ENCODE measurements at regions not wholly inside any gene's neighbourhood (a gene's known extent, or its start where the extent isn't known, plus 50 kb on each side); places are given as distances from the start of the nearest gene placed in this dataset.

DNA sequence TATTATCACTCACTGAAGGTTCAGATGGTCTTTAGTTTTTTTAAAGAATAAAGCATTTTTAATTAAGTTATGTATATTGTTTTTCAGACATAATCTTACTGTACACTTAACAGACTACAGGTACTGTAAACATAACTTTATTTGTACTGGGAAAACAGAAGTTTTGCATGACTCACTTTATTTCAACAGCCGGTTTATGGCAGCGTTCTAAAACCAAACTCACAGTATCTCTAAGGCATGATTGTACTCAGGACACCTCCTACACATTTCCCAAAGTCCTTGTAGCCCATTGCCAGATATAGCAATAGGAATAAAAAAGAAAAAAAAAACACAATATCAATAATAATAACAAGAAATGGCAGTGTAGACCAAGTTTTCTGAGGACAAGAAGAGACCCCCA is 1341.4 kb downstream of the FSCB start:
- DNase-seq = no peak
- no peaks in the 10 kb centered on the region for H3K36me3 ChIP-seq (replicated peaks in 1 of 2; ENCODE audit: control insufficient read depth in 1 of 2, insufficient read depth in 2 of 2, low read length in 1 of 2)
- H3K4me1 ChIP-seq (ENCODE audit: control insufficient read depth in 1 of 2, insufficient read depth in 2 of 2, low read depth in 1 of 2, low read length in 1 of 2) = no peaks in the 10 kb centered on the region
- H2AFZ ChIP-seq (ENCODE audit: low read depth) = no peak overlapping the region
- H3K9me2 ChIP-seq = no peaks in the 10 kb centered on the region
- no peaks in the 10 kb centered on the region for H4K20me1 ChIP-seq (ENCODE audit: insufficient read depth)
- H3K4me3 ChIP-seq (ENCODE audit: low read depth in 2 of 2, low read length in 1 of 2) = no peak overlapping the region
- ChIA-PET POLR2A (no interaction called here), CTCF (no interaction called here)
- H3K4me2 ChIP-seq = no peak overlapping the region
- H3K27ac ChIP-seq (ENCODE audit: low read depth in 2 of 2, low read length in 1 of 2) = no peak overlapping the region
- no peak overlapping the region for H3K9ac ChIP-seq
- H3K79me2 ChIP-seq (ENCODE audit: insufficient read depth) = no peaks in the 10 kb centered on the region
- TF ChIP-seq, protein P1, sequence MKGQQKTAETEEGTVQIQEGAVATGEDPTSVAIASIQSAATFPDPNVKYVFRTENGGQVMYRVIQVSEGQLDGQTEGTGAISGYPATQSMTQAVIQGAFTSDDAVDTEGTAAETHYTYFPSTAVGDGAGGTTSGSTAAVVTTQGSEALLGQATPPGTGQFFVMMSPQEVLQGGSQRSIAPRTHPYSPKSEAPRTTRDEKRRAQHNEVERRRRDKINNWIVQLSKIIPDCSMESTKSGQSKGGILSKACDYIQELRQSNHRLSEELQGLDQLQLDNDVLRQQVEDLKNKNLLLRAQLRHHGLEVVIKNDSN (IDR thresholded peaks at IDR 0.05; ENCODE audit: borderline replicate concordance, low read depth) = no peak
- no peak for TF ChIP-seq FOXM1 (IDR thresholded peaks at IDR 0.05; ENCODE audit: low read depth)
- no peak for TF ChIP-seq NFIC (IDR thresholded peaks at IDR 0.05; ENCODE audit: borderline replicate concordance)
- TF ChIP-seq GATA2 (CRISPR knock-in tag; IDR thresholded peaks at IDR 0.05) = no peak
- no peak for TF ChIP-seq TAF1 (IDR thresholded peaks at IDR 0.05; ENCODE audit: borderline replicate concordance, low read depth, low read length)
- TF ChIP-seq, protein P2, sequence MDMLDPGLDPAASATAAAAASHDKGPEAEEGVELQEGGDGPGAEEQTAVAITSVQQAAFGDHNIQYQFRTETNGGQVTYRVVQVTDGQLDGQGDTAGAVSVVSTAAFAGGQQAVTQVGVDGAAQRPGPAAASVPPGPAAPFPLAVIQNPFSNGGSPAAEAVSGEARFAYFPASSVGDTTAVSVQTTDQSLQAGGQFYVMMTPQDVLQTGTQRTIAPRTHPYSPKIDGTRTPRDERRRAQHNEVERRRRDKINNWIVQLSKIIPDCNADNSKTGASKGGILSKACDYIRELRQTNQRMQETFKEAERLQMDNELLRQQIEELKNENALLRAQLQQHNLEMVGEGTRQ (IDR thresholded peaks at IDR 0.05; ENCODE audit: borderline replicate concordance, low read depth, low read length) = no peak
- TF ChIP-seq TEAD4 (IDR thresholded peaks at IDR 0.05; ENCODE audit: borderline replicate concordance, insufficient read depth) = no peak
- TF ChIP-seq MXI1 (IDR thresholded peaks at IDR 0.05; ENCODE audit: low read depth, low read length) = no peak
- no peak for TF ChIP-seq SMC3 (IDR thresholded peaks at IDR 0.05; ENCODE audit: low read depth, low read length)
- no peak for TF ChIP-seq GABPA (IDR thresholded peaks at IDR 0.05; ENCODE audit: low read depth)
- no peak for TF ChIP-seq MEF2A (IDR thresholded peaks at IDR 0.05; ENCODE audit: borderline replicate concordance, low read depth)
- H3K27me3 ChIP-seq (ENCODE audit: insufficient read depth) = no peaks in the 10 kb centered on the region
- H3K9me3 ChIP-seq = no peaks in the 10 kb centered on the region
- WGBS (ENCODE audit: low lambda C conversion rate) = 0% methylated on average over 2 of the region's 2 CpGs
- no peaks in the 10 kb centered on the region for H3F3A ChIP-seq (replicated peaks; ENCODE audit: insufficient read depth)

DNA sequence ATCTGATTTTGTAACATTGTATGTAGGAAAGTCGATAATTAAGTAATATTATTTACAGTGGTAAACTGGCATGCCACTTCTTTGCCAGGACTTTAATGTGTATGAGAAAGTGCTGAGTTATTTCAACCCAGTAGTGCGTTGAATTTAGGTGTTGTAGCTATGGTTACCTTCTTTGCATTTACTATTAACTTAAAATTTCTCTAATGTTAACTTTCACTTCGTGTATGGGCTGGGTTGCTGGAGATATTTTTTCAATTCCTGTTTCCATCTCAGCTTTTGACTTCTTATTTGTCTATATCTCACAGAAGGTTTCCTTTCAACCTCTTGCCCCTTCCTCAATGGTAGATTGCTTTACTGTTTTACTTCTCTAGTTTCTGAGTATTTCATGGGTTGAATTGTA is 1345.6 kb downstream of the FSCB start:
- H3K4me1 ChIP-seq (ENCODE audit: control insufficient read depth in 1 of 2, insufficient read depth in 2 of 2, low read depth in 1 of 2, low read length in 1 of 2) = no peaks in the 10 kb centered on the region
- no peaks in the 10 kb centered on the region for H3K79me2 ChIP-seq (ENCODE audit: insufficient read depth)
- H3K27me3 ChIP-seq (ENCODE audit: insufficient read depth) = no peaks in the 10 kb centered on the region
- no peaks in the 10 kb centered on the region for H3K36me3 ChIP-seq (replicated peaks in 1 of 2; ENCODE audit: control insufficient read depth in 1 of 2, insufficient read depth in 2 of 2, low read length in 1 of 2)
- no peaks in the 10 kb centered on the region for H3K9me2 ChIP-seq
- POLR2A ChIA-PET = no interaction called here
- no peaks in the 10 kb centered on the region for H4K20me1 ChIP-seq (ENCODE audit: insufficient read depth)
- H2AFZ ChIP-seq (ENCODE audit: low read depth) = no peak overlapping the region
- no peak overlapping the region for H3K4me3 ChIP-seq (ENCODE audit: low read depth in 2 of 2, low read length in 1 of 2)
- CTCF ChIA-PET = no interaction called here
- DNase-seq = no peak
- no peaks in the 10 kb centered on the region for H3F3A ChIP-seq (replicated peaks; ENCODE audit: insufficient read depth)
- no peak overlapping the region for H3K27ac ChIP-seq (ENCODE audit: low read depth in 2 of 2, low read length in 1 of 2)
- no peak overlapping the region for H3K9ac ChIP-seq
- H3K9me3 ChIP-seq = no peaks in the 10 kb centered on the region
- 0% methylated on average over 3 of the region's 3 CpGs for WGBS (ENCODE audit: low lambda C conversion rate)
- no peak overlapping the region for H3K4me2 ChIP-seq
- TF ChIP-seq CHD2 (IDR thresholded peaks at IDR 0.05; ENCODE audit: low read length, partially characterized antibody) = no peak
- TF ChIP-seq NRF1 (IDR thresholded peaks at IDR 0.05; ENCODE audit: low read depth, low read length) = no peak
- TF ChIP-seq SIN3A (IDR thresholded peaks at IDR 0.05; ENCODE audit: borderline replicate concordance, low read depth, low read length) = no peak
- TF ChIP-seq, protein P3, sequence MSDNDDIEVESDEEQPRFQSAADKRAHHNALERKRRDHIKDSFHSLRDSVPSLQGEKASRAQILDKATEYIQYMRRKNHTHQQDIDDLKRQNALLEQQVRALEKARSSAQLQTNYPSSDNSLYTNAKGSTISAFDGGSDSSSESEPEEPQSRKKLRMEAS (IDR thresholded peaks at IDR 0.05; ENCODE audit: low read depth) = no peak
- no peak for TF ChIP-seq FOXJ3 (CRISPR knock-in tag; IDR thresholded peaks at IDR 0.05)
- TF ChIP-seq GATA2 (CRISPR knock-in tag; IDR thresholded peaks at IDR 0.05) = no peak
- no peak for TF ChIP-seq SMC3 (IDR thresholded peaks at IDR 0.05; ENCODE audit: low read depth, low read length)
- no peak for TF ChIP-seq ELF1 (IDR thresholded peaks at IDR 0.05)
- TF ChIP-seq, protein P4, sequence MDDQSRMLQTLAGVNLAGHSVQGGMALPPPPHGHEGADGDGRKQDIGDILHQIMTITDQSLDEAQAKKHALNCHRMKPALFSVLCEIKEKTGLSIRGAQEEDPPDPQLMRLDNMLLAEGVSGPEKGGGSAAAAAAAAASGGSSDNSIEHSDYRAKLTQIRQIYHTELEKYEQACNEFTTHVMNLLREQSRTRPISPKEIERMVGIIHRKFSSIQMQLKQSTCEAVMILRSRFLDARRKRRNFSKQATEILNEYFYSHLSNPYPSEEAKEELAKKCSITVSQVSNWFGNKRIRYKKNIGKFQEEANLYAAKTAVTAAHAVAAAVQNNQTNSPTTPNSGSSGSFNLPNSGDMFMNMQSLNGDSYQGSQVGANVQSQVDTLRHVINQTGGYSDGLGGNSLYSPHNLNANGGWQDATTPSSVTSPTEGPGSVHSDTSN (IDR thresholded peaks at IDR 0.05) = no peak
- no peak for TF ChIP-seq RXRA (IDR thresholded peaks at IDR 0.05; ENCODE audit: borderline replicate concordance, low read depth)
- TF ChIP-seq, protein P5, sequence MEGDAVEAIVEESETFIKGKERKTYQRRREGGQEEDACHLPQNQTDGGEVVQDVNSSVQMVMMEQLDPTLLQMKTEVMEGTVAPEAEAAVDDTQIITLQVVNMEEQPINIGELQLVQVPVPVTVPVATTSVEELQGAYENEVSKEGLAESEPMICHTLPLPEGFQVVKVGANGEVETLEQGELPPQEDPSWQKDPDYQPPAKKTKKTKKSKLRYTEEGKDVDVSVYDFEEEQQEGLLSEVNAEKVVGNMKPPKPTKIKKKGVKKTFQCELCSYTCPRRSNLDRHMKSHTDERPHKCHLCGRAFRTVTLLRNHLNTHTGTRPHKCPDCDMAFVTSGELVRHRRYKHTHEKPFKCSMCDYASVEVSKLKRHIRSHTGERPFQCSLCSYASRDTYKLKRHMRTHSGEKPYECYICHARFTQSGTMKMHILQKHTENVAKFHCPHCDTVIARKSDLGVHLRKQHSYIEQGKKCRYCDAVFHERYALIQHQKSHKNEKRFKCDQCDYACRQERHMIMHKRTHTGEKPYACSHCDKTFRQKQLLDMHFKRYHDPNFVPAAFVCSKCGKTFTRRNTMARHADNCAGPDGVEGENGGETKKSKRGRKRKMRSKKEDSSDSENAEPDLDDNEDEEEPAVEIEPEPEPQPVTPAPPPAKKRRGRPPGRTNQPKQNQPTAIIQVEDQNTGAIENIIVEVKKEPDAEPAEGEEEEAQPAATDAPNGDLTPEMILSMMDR (IDR thresholded peaks at IDR 0.05) = no peak
- TF ChIP-seq, protein P6, sequence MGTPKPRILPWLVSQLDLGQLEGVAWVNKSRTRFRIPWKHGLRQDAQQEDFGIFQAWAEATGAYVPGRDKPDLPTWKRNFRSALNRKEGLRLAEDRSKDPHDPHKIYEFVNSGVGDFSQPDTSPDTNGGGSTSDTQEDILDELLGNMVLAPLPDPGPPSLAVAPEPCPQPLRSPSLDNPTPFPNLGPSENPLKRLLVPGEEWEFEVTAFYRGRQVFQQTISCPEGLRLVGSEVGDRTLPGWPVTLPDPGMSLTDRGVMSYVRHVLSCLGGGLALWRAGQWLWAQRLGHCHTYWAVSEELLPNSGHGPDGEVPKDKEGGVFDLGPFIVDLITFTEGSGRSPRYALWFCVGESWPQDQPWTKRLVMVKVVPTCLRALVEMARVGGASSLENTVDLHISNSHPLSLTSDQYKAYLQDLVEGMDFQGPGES (IDR thresholded peaks at IDR 0.05; ENCODE audit: low read depth, low read length) = no peak
- TF ChIP-seq RAD21 (IDR thresholded peaks at IDR 0.05; ENCODE audit: low read length) = no peak

Data from SK-N-SH (cell line).